HUES64 (cell line): ENCODE measurements at regions not wholly inside any gene's neighbourhood (a gene's known extent, or its start where the extent isn't known, plus 50 kb on each side); places are given as distances from the start of the nearest gene placed in this dataset.

Source experiments
- H3K27ac ChIP-seq: 2 replicates; pipeline ENCODE4 v1.7.0; 2013; ENCODE audit warnings: low read depth, low read length, inconsistent platforms
- H3K27me3 ChIP-seq: 2 replicates; pipeline ENCODE4 v1.6.1; 2013; ENCODE audit warnings: mild to moderate bottlenecking, low read length; ENCODE audit not compliant: insufficient read depth
- H3K36me3 ChIP-seq: 2 replicates; pipeline ENCODE4 v1.6.1; 2013; ENCODE audit warnings: mild to moderate bottlenecking, low read length; ENCODE audit not compliant: insufficient read depth
- H3K4me1 ChIP-seq: 2 replicates; pipeline ENCODE4 v1.6.1; 2013; ENCODE audit warnings: mild to moderate bottlenecking, low read length, moderate library complexity; ENCODE audit not compliant: insufficient read depth
- H3K4me3 ChIP-seq: 2 replicates; pipeline ENCODE4 v1.5.1; 2013; ENCODE audit warnings: mild to moderate bottlenecking, low read length, moderate library complexity
- H3K9ac ChIP-seq: 2 replicates; pipeline ENCODE4 v1.6.1; 2013; ENCODE audit warnings: mild to moderate bottlenecking, low read depth, low read length
- H3K9me3 ChIP-seq: 2 replicates; pipeline ENCODE4 v1.6.1; 2013; ENCODE audit warnings: low read depth, low read length; ENCODE audit not compliant: insufficient read depth
- WGBS: fragments of 150-250, 120-280 bp; methylation state at CpG from one replicate; pipeline ENCODE4 v1.1.7; 2013; ENCODE audit warnings: missing lambda C conversion rate; 5-methylcytosine and 5-hydroxymethylcytosine counted together

GRCh38 chr22:22737590-22737989 is 93.2 kb downstream of the GGTLC2 start:
- Histone ChIP-seq H3K36me3 (no peaks in the 10 kb centered on the region), H3K9me3 (no peaks in the 10 kb centered on the region), H3K4me3 (no peak overlapping the region), H3K9ac (no peak overlapping the region), H3K27ac (no peak overlapping the region), H3K4me1 (no peaks in the 10 kb centered on the region), H3K27me3 (peaks cover 70% of the 10 kb centered on the region)
- WGBS, result 85% methylated on average over 2 of the region's 2 CpGs

- Histone ChIP-seq H3K27ac (no peak overlapping the region), H3K36me3 (no peaks in the 10 kb centered on the region), H3K27me3 (peaks cover 74% of the 10 kb centered on the region), H3K4me1 (no peaks in the 10 kb centered on the region), H3K9me3 (no peaks in the 10 kb centered on the region), H3K4me3 (no peak overlapping the region), H3K9ac (no peak overlapping the region)
- whole genome bisulfite sequencing, result 90% methylated on average over 5 of the region's 5 CpGs
These were observed 94.7 kb downstream of the GGTLC2 start for GRCh38 chr22:22738959-22739585.

- H3K27me3 ChIP-seq, result peaks cover 78% of the 10 kb centered on the region
- no peaks in the 10 kb centered on the region for H3K36me3 ChIP-seq
- 83% methylated on average over 5 of the region's 5 CpGs for WGBS
These were observed 96.3 kb downstream of the GGTLC2 start for GRCh38 chr22:22740560-22741276.

GRCh38 chr22:22741843-22742242 is 97.4 kb downstream of the GGTLC2 start:
- no peak overlapping the region for H3K4me3 ChIP-seq
- WGBS, result 98% methylated on average over 4 of the region's 4 CpGs
- no peaks in the 10 kb centered on the region for H3K36me3 ChIP-seq
- H3K9me3 ChIP-seq, result no peaks in the 10 kb centered on the region
- H3K27me3 ChIP-seq, result peaks cover 71% of the 10 kb centered on the region
- no peak overlapping the region for H3K27ac ChIP-seq
- no peak overlapping the region for H3K9ac ChIP-seq
- H3K4me1 ChIP-seq, result no peaks in the 10 kb centered on the region

More at GRCh38 chr22:22740560-22741276, 96.3 kb downstream of the GGTLC2 start:
- Histone ChIP-seq H3K4me1 (no peaks in the 10 kb centered on the region), H3K27ac (no peak overlapping the region), H3K9ac (no peak overlapping the region), H3K9me3 (no peaks in the 10 kb centered on the region), H3K4me3 (no peak overlapping the region)

- H3K36me3 ChIP-seq, result no peaks in the 10 kb centered on the region
These were observed 98.2 kb downstream of the GGTLC2 start for GRCh38 chr22:22742641-22743040.

GRCh38 chr22:22743128-22743760 is 98.8 kb downstream of the GGTLC2 start:
- H3K36me3 ChIP-seq, result no peaks in the 10 kb centered on the region
- H3K27me3 ChIP-seq, result peaks cover 58% of the 10 kb centered on the region
- H3K9me3 ChIP-seq, result no peaks in the 10 kb centered on the region
- no peak overlapping the region for H3K27ac ChIP-seq
- H3K4me1 ChIP-seq, result no peaks in the 10 kb centered on the region
- no peak overlapping the region for H3K4me3 ChIP-seq
- H3K9ac ChIP-seq, result no peak overlapping the region
- 89% methylated on average over 3 of the region's 3 CpGs for WGBS

More at GRCh38 chr22:22742641-22743040, 98.2 kb downstream of the GGTLC2 start:
- WGBS, result 95% methylated on average over 2 of the region's 2 CpGs
- Histone ChIP-seq H3K9me3 (no peaks in the 10 kb centered on the region), H3K9ac (no peak overlapping the region), H3K4me3 (no peak overlapping the region), H3K27ac (no peak overlapping the region), H3K27me3 (peaks cover 63% of the 10 kb centered on the region), H3K4me1 (no peaks in the 10 kb centered on the region)

- Histone ChIP-seq H3K9ac (no peak overlapping the region), H3K36me3 (no peaks in the 10 kb centered on the region), H3K27me3 (peaks cover 59% of the 10 kb centered on the region), H3K9me3 (no peaks in the 10 kb centered on the region), H3K4me1 (no peaks in the 10 kb centered on the region), H3K27ac (no peak overlapping the region), H3K4me3 (no peak overlapping the region)
- 90% methylated on average over 9 of the region's 9 CpGs for WGBS
These were observed 100.2 kb downstream of the GGTLC2 start for GRCh38 chr22:22744412-22745224.

- Histone ChIP-seq H3K9ac (no peak overlapping the region), H3K9me3 (no peaks in the 10 kb centered on the region), H3K4me3 (no peak overlapping the region), H3K4me1 (no peaks in the 10 kb centered on the region), H3K36me3 (no peaks in the 10 kb centered on the region), H3K27ac (no peak overlapping the region), H3K27me3 (peaks cover 55% of the 10 kb centered on the region)
- WGBS, result 62% methylated on average over 8 of the region's 8 CpGs
These were observed 101.0 kb downstream of the GGTLC2 start for GRCh38 chr22:22745225-22746060.

GRCh38 chr22:22746061-22746962 is 101.9 kb downstream of the GGTLC2 start:
- no peaks in the 10 kb centered on the region for H3K4me1 ChIP-seq
- no peak overlapping the region for H3K27ac ChIP-seq
- no peaks in the 10 kb centered on the region for H3K9me3 ChIP-seq
- no peaks in the 10 kb centered on the region for H3K36me3 ChIP-seq
- WGBS, result 90% methylated on average over 11 of the region's 11 CpGs
- H3K9ac ChIP-seq, result no peak overlapping the region
- H3K4me3 ChIP-seq, result no peak overlapping the region
- H3K27me3 ChIP-seq, result peaks cover 55% of the 10 kb centered on the region
